Left kidney (tissue), 1 donor: ENCODE measurements at regions not wholly inside any gene's neighbourhood (a gene's known extent, or its start where the extent isn't known, plus 50 kb on each side); places are given as distances from the start of the nearest gene placed in this dataset.

Source experiments
- DNase-seq: peaks from one replicate; pipeline ENCODE4 v3.0.0-alpha.2; 2013

DNA sequence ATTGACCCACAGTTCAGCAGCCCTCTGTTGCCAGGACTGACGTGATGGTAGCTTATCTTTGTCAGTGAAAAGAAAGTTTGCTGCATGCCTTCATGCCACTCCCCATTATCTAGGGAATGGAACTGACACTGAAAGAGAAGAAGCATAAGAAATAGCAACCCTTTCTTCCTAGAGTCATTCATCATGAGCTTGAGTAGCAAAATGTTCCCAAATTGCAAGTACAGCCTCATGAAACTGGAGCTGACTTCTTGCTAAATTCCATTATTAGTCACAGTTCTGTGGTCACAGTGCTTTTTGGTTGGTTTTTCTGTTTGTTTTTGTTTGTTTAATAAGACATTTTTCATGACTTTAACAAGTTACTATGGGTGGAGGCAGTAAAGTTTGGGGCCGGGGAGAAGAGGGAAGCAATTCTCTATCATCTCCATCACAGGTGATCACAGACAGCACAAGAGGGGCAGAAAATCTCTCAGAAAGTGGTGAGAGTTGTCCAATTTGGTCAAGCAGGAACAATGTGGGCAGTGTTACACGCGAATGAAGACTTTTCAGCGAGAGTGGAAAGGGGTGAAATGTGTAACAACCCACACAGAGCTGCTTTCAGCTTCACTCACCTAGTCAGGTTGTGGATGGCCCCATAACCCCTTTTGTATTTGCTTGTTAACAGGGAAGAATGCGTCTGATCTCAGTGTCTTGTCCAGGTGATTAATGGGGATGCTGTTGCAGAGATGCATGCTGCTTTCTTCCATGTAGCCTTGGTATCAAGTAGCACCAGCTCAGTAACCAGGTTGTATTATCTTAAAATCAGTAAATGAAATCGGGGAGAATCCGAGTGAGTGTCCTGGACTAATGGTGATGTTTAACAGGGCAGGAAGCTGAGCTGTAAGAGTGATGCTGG is 440.4 kb downstream of the DMRT2 start:
- peak; percentile 17 for DNase-seq

- DNase-seq = no peak
These were observed 442.0 kb downstream of the DMRT2 start for GRCh38 chr9:1492156-1492555.

- DNase-seq = peak; percentile 40
These were observed 445.3 kb downstream of the DMRT2 start for GRCh38 chr9:1495282-1496030.

DNA sequence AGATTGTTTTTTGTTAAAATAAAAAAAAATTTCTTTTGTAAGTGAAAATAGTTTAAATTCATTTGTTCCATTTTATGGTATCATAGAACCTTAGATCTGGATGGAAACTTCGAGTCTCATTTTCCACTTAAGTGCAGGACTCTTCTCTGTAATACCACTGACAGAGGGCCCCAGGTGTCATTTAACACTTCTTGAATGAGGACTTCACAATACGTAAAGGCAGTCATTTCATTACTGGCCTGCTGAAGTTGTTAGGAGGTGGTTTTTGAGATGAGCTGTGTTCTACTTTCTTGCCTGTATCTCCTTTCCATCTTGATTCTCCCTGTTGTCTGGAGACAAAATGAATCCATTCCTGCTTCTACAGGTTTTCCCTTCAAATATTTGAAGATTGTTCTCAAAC is 455.3 kb downstream of the DMRT2 start:
- no peak for DNase-seq

DNA sequence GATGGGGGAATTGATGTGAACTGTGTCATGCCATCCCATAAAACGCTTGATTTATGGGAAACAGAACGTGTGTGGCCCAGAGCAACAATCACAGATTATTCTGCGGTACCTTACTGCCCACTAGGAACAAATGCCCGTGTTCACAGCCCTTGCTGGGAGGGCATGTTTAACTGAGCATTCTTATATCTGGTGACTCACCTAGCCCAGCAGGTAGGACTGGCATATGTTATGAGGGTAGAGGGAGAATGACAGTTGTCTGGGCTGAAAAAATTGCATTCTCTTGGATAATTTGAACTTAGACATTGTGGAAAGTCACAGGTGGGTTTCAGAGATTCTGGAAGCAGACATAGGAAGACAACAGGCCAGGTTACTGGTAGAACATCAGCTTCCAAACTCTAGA is 460.6 kb downstream of the DMRT2 start:
- DNase-seq = no peak

GRCh38 chr9:1513105-1513504 is 462.9 kb downstream of the DMRT2 start:
- no peak for DNase-seq

DNA sequence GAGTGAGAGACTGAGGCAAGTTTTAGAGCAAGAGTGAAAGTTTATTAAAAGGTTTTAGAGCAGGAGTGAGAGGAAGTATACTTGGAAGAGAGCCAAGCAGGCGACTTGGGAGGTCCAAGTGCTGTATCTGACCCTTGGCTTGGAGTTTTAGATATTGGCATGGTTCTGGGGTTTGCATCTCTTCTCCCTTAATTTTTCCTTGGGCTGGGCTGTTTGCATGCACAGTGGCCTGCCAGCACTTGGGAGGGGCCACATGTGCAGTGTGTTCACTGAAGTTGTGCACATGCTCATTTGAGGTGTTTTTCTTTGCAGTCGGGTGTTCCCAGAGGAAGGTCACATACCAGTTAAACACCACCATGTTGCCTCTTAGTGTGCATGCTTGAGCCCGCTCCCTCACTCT is 464.1 kb downstream of the DMRT2 start:
- DNase-seq = no peak

GRCh38 chr9:1514776-1515363 is 464.7 kb downstream of the DMRT2 start:
- no peak for DNase-seq

DNA sequence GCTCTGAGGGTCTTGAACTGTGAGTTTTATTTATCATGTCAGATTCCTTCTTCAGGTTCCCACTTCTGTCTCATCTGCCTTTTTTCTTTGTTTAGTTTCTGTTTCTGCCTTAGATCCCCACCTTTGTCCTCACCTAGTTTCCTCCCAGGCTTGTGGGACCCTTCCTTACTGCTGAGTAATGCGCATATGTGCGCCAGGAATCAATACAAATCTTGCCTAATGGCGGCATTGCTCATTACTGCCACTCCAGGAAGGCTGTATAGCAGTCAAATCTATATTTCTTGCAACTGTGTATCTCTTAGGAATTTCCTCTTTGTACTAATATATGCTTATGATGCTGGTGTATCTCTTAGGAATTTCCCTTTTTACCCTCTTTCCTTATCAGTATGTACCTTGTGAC is 465.4 kb downstream of the DMRT2 start:
- no peak for DNase-seq

DNA sequence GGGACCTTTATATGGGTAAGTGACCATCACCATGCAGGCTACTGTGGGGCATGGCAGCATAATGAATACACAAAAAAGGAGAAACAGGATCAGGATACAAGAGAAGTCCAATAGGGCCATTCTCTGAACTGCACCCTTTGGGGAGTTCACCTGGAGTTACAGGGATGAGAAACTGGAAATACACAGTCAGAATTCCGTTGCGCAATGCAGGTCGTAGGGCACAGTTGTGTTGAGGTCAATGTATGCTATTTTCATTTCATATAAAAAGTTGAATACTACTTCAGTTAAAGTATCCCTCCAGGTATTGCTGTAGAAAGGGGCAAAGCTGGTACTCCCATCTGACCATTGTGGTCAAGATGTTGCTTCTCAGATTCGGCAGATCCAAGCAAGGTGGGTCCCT is 471.4 kb downstream of the DMRT2 start:
- no peak for DNase-seq

DNA sequence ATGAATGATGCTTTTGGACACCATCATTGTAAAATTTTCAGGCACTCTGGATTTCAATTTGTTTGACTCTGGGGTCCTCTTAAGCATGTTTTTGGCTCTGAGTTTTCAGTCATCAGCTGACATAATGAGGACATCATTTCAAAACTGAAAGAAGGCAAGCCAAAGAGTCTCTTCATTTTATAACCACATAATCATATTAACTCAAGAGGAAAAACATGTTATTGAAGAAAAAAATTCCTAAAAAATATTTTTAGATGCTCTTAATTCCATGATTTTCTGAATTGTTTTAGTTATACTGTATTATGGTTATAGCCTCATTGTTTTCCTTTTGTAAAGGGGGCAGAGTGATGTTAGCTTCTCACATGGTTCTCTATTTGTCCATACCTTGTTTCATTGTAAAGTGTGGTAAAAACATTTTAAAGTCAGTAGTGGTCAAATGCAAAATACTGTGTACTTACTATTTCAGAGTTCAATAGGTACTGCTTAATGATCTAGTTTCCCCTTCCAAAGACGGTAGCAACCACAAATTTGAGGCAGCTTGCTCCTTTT is 472.1 kb downstream of the DMRT2 start:
- no peak for DNase-seq

- DNase-seq = no peak
These were observed 478.3 kb downstream of the DMRT2 start for GRCh38 chr9:1528456-1528855.

- DNase-seq = no peak
These were observed 480.5 kb downstream of the DMRT2 start for GRCh38 chr9:1530696-1531095.

DNA sequence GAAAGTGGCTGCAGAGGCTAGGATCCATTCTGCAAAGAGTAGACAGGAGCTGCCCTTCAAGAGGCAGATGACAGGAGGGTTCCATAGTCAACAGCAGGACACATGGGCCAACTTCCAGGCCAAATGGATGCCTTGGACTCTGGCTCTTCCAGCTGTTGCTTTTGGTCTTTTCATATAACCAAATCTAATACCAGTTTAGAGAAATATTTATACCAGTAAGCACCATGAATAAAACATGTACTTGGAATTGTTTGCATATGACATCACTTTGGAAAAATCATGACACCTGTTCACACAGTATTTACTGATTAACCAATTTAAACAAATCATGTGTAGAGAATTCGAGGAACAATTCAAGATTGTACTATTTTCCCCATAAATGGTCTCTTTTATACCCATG is 481.3 kb downstream of the DMRT2 start:
- no peak for DNase-seq

- DNase-seq = no peak
These were observed 482.0 kb downstream of the DMRT2 start for GRCh38 chr9:1532171-1532570.

GRCh38 chr9:1535051-1535450 is 480.1 kb upstream of the SMARCA2 start:
- DNase-seq = no peak

DNA sequence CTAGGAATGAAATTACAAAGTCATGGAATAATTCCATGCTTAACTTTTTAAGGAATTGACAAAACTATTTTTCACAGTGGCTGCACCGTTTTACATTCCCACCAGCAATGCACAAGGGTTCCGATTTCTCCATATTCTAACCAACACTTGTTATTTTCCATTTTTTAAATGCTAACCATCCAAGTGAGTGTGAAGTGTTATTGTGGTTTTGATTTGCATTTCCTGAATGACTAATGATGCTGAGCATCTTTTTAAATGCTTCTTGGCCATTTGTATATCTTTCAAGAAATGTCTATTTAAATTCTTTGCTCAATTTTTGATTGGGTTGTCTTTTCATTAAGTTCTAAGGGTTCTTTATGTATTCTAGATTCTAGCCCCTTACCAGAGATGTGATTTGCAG is 479.5 kb upstream of the SMARCA2 start:
- DNase-seq = no peak

- no peak for DNase-seq
These were observed 478.5 kb upstream of the SMARCA2 start for GRCh38 chr9:1536522-1537170.

DNA sequence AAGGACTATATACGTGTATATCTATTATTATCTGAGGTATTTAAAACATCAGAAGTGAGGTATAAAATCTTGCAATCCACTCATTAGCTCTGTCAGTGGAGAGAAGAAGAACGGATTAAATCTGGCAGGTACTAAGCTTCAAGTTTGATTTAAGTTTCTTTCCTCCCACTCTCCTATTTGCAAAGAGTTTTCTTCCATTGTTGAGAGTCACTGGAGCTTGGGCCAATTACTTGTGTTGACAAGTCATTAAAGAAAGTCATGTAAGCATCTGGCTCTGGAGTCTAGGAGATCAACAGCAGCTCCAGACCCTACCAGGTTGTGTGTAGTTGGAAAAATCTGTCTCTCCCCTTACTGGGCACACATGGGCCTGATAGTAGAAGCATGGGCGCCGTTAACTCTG is 476.8 kb upstream of the SMARCA2 start:
- peak; percentile 5 for DNase-seq

DNA sequence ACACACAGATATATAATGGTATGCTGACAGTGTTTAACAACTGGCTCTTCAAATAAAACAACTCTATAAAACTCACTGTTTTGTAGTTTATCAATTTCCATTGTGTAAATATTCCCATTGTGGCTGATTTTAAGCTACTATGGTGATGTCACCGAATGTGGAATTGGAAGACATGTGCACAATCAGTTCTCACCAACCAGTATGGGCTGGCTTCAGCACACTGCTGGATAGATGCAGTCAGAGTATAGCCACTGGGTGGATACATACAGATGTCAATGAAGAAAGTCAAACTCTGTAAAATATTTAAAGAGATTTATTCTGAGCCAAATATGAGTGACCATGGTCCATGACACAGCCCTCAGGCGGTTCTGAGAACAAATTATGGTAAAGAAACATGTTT is 475.9 kb upstream of the SMARCA2 start:
- DNase-seq = no peak

DNA sequence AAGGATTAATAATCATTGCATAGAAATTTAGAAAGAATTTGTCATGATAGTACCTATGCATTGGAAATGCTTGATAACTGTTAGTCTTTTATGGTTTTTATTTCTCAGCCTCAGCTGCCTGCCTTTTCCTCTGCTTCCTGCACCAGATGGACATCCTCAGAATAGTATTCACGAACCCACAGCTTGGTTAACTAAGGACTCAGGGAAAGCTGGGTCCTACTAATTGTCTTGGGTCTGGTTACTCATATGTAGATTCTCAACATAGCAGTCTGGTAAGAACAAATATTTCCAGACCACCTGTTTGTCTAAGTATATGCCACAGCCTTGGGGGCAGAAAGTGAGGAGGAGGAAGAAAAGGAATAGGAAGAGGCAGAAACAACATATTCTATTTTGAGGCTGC is 464.5 kb upstream of the SMARCA2 start:
- DNase-seq = no peak
